ENCODE measurements at regions not wholly inside any gene's neighbourhood (a gene's known extent, or its start where the extent isn't known, plus 50 kb on each side); places are given as distances from the start of the nearest gene placed in this dataset.

DNA sequence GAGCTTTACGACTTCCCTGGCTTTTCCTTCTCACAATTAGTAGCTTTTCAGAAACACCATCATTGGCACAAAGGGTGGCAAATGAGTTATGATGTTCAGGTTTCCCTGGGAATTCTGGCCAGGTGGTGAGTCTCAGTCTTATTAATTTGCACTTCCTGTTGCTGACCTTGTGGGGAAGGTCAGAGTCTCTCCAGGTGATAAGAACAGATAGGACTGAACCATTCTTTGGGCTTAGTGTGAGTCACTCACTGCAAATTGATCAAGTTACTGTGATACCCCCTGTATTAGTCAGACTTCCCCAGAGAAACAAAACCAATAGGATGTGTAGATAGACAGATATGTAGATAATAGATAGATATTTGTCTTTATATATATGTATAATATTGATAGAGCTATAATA lies 53.8 kb upstream of the RANBP3L start:
- DNase-seq: peak in 1 of 3 experiments; percentile 12

DNA sequence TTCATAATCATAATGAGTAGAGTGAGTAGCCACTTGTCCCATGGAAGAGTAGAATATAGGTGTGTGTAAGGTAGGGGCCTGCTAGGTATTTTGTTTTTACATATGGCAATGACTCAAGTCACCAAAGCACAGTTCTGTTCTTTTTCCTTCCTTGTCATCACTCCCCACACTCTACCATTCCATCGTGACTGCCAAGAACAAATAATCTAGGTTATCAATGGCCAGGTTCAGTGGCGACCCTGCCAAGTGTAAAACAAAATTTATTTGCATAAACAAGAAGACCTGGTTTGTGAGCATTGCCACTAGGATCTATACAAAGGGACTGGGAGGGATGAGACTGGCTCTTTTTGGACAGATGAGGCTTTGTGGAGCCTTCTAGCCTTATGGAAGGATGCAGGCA lies 55.2 kb upstream of the RANBP3L start:
- DNase-seq: no peak

DNA sequence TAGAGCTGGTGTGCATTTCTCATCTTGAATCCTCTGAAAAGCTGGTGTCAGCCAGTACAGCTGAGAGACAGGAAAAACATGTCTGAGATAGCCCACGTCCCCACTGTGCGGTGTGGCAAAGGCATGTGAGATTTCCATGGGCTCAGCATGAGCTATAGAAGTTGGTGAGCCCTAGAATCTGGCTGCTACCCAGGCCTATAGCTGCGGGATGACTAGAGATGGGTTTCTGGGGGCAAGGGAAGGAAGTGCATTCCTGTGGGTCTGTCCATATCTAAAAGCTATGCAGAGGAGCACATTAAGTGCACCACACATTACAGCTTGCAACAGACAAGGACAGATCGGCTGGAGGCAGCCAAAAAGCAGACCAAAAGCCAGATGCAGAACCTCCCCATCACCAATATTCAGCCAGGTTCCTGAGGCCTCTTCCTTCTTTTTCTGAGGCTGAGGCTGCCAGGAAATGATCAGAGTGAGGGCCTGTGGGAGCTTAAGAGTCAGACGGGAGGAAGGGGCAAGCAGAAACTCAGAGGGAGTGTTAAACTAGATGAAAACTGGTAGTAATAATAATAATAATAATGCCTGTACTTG lies 55.8 kb upstream of the RANBP3L start:
- DNase-seq: no peak

DNA sequence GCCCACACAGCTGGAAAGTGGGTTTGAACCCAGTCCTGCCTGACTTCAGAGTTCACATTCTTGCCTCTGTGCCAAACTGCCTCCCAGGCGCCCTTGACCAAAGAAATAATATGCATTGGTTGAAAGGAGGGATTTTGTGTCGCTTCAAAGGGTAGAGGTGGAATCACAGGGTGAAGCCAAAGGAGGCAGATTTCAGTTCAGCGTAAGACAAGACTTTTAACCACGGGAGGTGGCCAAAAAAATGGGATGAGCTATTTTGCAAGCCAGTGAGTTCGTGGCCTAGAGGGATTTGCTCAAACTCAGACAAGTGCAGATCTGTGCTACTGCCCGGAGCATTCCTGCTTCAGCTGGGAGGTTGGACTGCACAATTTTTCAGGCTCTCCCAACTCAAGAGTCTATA lies 57.6 kb upstream of the RANBP3L start:
- no peak for DNase-seq

DNA sequence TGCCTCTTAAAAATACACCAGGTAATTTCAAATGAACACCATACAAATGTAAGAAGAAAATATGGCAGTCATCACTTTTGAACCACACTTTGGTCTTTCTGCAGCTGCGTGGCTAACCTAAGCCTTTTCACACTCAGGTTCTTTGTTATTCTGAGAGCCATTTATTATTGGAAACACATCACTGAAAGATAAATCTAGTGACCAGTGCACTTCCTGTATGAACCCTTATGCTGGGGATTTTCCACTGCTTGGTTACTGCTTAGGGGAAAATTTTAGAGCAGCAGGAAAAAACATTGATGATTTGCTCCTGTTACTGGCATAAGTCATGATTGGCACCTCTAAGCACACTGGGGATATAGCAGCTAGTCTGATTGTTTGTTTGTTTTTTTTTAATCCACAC lies 58.6 kb upstream of the RANBP3L start:
- DNase-seq: peak in 1 of 3 experiments; percentile 1

DNA sequence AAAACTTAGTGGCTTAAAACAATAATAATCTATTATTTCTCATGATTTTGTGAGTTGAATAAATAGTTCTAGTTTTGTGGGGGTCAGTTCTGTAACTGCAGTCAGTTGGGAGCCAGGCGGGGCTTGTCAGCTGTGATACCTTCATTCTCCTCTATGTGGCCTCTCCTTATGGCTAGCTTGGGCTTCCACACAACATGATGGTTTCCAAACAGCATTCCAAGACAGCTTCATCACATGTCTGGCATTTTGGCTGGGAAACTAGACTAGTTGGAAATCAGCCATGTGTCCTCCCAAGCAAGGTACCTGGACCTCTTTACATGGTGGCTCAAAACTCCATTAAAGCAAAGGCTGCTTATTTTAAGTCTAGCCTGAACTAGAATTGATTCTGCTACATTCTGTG lies 61.4 kb upstream of the RANBP3L start:
- no peak for DNase-seq

DNA sequence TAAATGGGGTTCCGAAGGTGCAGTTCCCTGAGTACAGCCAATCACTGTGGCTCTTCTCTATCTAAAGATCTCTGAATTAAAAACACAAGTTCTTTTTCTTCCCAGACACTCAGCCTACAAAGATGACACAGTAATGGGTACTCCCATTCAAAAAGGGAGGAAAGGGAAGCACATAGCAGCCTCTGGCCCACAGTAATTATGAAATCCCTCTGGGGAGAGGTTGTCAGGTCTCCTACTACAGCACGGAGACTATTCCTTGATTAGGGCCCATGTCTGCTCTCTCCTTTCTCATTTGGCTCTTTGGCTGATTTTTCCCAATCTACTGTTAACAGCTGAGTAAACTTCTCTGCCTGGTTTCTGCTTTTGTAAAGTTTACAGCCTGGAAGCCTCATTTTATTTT lies 62.0 kb upstream of the RANBP3L start:
- DNase-seq: no peak

DNA sequence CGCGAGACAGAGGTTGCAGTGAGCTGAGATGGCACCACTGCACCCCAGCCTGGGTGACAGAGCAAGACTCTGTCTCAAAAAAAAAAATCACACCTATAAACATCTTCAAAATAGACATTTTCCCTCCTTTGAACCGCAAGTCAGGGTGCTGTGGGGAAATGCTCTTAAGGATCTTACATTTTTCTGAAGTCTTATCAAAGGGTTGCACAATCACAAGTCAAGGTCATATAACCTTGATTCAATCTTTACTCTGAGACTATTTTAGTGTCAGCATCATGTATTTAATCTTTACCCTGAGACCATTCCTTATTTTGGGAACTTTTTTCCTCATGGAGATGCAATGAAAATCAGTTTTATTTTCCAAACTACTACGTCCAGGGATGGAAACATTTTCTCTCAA lies 62.8 kb upstream of the RANBP3L start:
- no peak for DNase-seq

DNA sequence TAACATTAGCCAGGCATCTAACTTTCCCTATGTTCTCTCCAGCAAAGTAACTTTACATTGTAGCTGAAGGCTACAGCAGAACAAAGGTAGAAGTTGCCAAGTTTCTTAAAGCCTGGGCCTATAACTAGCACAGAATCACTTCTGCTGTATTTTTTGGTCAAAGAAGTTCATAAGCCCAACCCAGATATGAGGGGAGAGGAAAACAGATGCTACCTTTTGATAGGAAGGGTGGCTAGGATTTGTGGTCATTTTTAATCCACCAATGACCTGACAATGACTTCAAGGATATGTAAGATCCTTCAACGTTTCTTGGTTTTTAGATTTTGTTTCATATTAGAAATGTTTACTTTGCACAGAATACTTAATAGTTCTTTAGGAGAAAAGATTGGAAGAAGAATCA lies 64.2 kb upstream of the RANBP3L start:
- no peak for DNase-seq

- no peak for DNase-seq
These were observed 65.2 kb upstream of the RANBP3L start for GRCh38 chr5:36366883-36367282.

DNA sequence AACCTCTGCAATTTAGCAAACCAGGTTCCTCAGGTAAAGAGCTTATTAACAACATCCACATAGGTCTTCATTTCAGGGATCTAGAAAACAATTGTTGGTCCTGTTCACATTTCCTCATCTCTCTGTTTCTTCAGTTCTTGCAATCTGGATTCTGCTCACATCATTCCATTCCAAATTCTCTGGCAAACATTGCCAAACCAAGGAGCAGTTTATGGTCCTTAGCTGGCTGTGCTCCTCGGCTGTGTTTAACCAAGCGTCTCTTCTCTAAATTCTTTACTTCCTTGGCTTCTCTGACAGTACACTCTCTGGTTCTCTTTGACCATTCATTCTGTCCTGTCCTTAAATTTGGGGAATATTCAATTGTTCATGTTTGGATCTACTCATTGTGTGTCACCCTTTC lies 65.8 kb upstream of the RANBP3L start:
- DNase-seq: no peak

DNA sequence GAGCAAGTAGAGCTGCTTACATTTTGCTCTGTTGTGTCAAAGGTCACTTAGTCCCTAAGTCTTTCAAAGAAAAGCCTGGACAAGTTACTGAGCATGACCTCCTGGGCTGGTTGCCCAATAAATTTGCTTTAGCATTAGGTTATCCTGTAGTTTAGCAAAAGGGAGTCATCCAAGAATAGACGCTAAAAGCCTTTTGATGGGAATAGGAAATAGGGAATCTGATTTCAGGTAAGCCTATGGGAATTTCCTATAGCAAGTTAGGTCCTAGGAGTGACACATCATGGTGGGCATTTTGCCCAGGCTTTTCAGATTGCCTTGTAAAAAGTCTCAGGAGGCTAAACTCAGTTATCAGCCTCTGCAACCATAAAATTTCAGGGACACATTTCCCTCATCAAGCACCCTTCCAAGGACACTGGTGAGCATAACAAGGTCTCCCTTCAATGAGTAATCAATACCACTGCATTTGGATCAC lies 67.6 kb upstream of the RANBP3L start:
- no peak for DNase-seq

- no peak for DNase-seq
These were observed 68.4 kb upstream of the RANBP3L start for GRCh38 chr5:36370073-36370472.

DNA sequence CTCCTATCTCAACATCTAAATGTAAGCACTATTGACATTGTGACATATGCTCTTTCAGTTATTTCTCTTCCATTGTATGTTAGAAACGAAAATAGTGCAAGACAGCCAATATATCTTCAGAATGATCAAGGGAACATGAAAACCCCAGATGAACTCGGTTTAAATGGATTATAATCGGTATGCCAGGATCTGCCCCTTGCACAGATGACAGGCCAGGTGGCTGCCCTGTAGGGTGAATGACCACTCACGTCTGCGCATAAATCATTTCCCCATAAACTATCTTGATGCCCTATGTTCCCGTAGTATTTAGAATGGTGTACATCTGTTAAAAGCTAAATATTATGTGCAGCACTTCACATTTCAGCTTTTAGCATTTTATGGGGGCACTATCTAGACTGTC lies 69.7 kb upstream of the RANBP3L start:
- no peak for DNase-seq

DNA sequence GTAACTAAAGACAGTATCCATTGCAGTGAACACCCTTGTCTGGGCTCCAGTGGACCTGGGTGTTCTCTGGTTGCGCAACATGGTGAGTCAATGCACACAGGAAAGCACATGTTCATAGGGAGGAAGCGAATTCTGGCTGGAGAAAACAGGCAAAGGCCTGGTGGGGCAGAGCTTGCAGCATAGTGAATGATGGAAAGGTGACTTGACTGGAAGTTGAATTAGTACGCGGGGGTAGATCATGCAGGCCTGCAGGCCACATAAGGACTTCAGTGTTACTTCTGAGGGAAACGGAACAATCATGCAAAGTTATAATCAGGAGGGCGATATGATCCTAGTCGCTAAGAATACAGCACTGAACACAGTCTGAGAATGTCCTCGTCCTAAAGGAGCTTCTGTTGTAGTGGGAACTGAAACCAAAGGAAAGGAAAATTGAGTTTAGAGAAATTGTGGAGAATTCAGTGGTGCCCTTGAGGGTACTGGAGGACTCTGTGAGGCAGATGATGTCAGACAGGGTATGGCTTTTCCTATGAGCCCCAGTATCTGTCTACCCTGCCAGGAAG lies 71.9 kb upstream of the RANBP3L start:
- no peak for DNase-seq

- no peak for DNase-seq
These were observed 72.7 kb upstream of the RANBP3L start for GRCh38 chr5:36374266-36374862.

DNA sequence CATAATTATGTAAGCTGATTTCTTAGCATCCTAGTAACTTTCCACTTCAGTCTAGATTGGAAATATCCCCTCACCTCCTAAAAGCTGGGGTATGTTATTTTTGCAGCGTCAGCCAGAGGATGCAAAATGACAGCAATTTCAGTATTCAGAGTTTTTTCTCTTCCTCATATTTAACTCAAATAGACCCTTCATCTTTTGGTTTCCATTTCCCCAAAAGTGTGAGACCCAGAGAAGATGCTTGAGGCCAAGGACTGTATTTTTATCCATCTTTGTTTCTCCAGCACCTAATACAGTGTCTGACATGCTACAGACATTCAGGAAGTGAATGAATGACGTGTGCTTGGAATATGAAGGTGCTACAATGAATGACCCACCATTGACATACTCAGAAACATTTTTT lies 75.5 kb upstream of the RANBP3L start:
- DNase-seq: no peak

GRCh38 chr5:36378551-36378950 lies 76.8 kb upstream of the RANBP3L start:
- DNase-seq: no peak

- no peak for DNase-seq
These were observed 81.2 kb upstream of the RANBP3L start for GRCh38 chr5:36382890-36383289.

DNA sequence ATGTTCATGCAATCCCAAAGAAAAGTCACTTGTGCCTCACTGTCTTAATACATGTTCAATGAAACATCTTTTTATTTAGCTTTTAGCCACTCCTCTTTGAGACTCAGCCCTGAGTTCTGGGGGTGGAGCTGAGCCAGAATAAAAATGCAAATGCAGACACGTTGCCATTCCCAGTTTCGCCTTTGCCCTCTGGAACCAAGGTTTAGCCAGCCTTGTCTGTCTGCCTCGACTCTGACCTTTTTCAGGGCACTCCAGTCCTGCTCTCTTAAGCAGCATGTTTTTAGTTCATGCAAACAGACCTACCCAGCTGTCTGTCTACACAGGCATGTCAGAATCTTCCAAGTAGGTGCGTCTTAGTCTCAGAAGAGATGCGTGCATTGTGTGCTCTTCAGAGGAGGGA lies 82.2 kb upstream of the RANBP3L start:
- DNase-seq: no peak

GRCh38 chr5:36384845-36385244 lies 83.1 kb upstream of the RANBP3L start:
- no peak for DNase-seq

GRCh38 chr5:36385495-36385894 lies 83.8 kb upstream of the RANBP3L start:
- DNase-seq: no peak

GRCh38 chr5:36388288-36388687 lies 86.6 kb upstream of the RANBP3L start:
- no peak for DNase-seq

DNA sequence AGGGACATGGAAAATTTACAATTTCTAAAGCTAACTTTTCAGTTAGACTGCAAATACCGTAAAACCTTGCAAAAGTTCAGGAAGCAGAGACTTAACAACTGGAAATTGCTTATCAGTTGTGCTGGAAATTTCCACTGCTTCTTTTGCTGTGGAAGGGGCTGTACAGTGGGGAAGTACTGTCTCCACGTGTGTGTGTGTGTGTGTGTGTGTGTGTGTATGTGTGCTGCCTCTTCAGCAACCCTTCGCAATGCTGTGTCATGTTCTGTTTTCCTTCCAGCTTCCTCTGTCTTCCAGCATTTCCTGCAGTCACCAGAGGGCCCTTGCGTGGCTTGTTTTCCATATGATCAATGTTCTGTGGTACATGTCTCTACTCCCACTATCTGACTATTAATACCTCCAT lies 87.5 kb upstream of the RANBP3L start:
- no peak for DNase-seq

- DNase-seq: no peak
These were observed 88.9 kb upstream of the RANBP3L start for GRCh38 chr5:36390640-36391039.

All from NCI-H1417 (cell line).